ENCODE measurements at regions not wholly inside any gene's neighbourhood (a gene's known extent, or its start where the extent isn't known, plus 50 kb on each side); places are given as distances from the start of the nearest gene placed in this dataset.

DNA sequence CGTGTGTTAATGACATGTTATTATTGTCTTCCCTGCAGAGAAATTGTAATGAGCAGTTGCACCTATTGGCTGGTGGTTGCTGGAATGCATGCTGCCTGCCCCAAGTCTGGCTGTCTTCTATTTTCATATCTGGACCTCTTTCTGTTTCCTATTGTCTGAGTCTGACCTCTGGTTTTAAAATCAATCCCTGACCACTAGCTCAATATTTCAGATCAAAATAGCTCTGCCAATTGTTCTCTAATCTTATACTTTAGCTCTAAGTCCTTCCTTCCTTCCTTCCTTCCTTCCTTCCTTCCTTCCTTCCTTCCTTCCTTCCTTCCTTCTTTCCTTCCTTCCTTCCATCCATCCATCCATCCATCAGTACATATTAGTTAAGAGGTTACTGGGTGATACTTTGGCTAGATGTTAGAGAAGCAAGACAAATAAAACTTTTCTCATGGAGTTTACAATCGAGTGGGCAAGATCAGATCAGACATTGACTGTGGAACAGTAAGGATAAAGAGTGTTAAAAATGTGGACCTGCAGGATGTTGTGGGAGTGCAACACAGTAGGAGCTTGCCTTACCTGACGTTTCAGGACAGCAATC lies 417.1 kb downstream of the SOCS6 start (continued):
- TF ChIP-seq, protein P1, sequence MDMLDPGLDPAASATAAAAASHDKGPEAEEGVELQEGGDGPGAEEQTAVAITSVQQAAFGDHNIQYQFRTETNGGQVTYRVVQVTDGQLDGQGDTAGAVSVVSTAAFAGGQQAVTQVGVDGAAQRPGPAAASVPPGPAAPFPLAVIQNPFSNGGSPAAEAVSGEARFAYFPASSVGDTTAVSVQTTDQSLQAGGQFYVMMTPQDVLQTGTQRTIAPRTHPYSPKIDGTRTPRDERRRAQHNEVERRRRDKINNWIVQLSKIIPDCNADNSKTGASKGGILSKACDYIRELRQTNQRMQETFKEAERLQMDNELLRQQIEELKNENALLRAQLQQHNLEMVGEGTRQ (IDR thresholded peaks at IDR 0.05) = no peak
- TF ChIP-seq, protein P2, sequence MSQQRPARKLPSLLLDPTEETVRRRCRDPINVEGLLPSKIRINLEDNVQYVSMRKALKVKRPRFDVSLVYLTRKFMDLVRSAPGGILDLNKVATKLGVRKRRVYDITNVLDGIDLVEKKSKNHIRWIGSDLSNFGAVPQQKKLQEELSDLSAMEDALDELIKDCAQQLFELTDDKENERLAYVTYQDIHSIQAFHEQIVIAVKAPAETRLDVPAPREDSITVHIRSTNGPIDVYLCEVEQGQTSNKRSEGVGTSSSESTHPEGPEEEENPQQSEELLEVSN (IDR thresholded peaks at IDR 0.05; ENCODE audit: borderline replicate concordance, low read depth) = no peak
- TF ChIP-seq ZC3H11A (IDR thresholded peaks at IDR 0.05) = no peak
- TF ChIP-seq, protein P3, sequence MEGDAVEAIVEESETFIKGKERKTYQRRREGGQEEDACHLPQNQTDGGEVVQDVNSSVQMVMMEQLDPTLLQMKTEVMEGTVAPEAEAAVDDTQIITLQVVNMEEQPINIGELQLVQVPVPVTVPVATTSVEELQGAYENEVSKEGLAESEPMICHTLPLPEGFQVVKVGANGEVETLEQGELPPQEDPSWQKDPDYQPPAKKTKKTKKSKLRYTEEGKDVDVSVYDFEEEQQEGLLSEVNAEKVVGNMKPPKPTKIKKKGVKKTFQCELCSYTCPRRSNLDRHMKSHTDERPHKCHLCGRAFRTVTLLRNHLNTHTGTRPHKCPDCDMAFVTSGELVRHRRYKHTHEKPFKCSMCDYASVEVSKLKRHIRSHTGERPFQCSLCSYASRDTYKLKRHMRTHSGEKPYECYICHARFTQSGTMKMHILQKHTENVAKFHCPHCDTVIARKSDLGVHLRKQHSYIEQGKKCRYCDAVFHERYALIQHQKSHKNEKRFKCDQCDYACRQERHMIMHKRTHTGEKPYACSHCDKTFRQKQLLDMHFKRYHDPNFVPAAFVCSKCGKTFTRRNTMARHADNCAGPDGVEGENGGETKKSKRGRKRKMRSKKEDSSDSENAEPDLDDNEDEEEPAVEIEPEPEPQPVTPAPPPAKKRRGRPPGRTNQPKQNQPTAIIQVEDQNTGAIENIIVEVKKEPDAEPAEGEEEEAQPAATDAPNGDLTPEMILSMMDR (IDR thresholded peaks at IDR 0.05) = no peak

DNA sequence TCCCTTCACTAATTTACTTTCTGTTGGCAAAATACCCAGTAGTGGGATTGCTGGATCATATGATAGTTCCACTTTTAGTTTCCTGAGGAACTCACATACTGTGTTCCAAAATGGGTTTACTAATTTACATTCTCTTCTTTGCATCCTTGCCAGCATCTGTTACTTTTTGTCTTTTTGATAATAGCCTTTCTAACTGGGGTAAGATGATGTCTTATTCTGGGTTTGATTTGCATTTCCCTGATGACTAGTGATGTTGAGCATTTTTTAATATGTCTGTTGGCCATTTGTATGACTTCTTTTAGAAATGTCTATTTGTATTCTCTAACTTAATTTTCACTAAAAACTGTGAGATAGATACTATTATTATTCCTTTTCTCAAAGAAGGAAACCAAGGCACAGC lies 411.7 kb downstream of the SOCS6 start:
- ATAC-seq (no peak), FAIRE-seq (no peak), DNase-seq (ENCODE audit: low read depth in 1 of 2, low spot score in 1 of 2) (no peak)
- CTCF ChIA-PET = no interaction called here
- Histone ChIP-seq H3K27ac (no peak overlapping the region), H3K4me1 (no peaks in the 10 kb centered on the region), H3K4me2 (no peak overlapping the region), H3K9me3 (no peaks in the 10 kb centered on the region), H3K4me3 (no peak overlapping the region)
- POLR2A ChIA-PET = no interaction called here
- TF ChIP-seq CHD2 (IDR thresholded peaks at IDR 0.05; ENCODE audit: low read length, partially characterized antibody) = no peak

DNA sequence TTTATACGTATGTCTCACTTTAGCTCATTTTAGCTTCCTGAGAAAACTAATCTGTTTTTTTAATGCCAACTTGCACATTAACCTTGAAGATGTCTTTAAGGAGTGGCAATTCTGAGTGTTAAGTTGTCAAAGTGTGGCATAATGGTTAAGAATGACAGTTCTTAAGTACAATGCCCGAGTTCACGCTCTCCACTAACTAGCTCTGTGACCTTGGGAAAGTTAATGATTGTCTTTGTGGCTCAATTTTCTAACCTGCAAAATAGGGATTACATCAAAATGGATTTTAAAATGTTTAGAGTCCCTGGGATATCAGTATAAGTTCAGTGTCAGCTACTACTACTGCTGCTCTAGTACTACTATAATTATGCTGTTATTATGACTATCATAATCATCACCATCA lies 409.7 kb downstream of the SOCS6 start:
- no peaks in the 10 kb centered on the region for H3K9me3 ChIP-seq

More for the DNA sequence above, 409.7 kb downstream of the SOCS6 start:
- H3K4me3 ChIP-seq = no peak overlapping the region
- FAIRE-seq (no peak), DNase-seq (ENCODE audit: low read depth in 1 of 2, low spot score in 1 of 2) (no peak), ATAC-seq (no peak)
- ChIA-PET POLR2A (no interaction called here), CTCF (interaction anchor here (0.6 to 0.9 kb wide), 2 partner anchors 54 to 208 kb away, joined by 3 read pairs; no protein-coding TSS in a partner anchor)
- WGBS (ENCODE audit: missing lambda C conversion rate) = 37% methylated on average over 3 of the region's 3 CpGs
- H3K4me2 ChIP-seq = no peak overlapping the region
- no peak overlapping the region for H3K27ac ChIP-seq
- TF ChIP-seq TP53 (CRISPR knock-in tag; IDR thresholded peaks at IDR 0.05) (no peak), RNF2 (IDR thresholded peaks at IDR 0.05; ENCODE audit: borderline replicate concordance, low read depth) (no peak), ZC3H11A (IDR thresholded peaks at IDR 0.05) (no peak), CBX2 (IDR thresholded peaks at IDR 0.05; ENCODE audit: borderline replicate concordance, low read depth) (no peak), EHMT2 (IDR thresholded peaks at IDR 0.05; ENCODE audit: low read depth) (no peak), GATA3 (IDR thresholded peaks at IDR 0.05; ENCODE audit: borderline replicate concordance) (no peak), RAD21 (conservative IDR thresholded peaks at IDR 0.05 in 1 of 2, IDR thresholded peaks at IDR 0.05 in 1 of 2) (no peak), SMC3 (IDR thresholded peaks at IDR 0.05) (no peak), ZFP36 (IDR thresholded peaks at IDR 0.05; ENCODE audit: borderline replicate concordance, partially characterized antibody) (no peak), MYC (IDR thresholded peaks at IDR 0.05; ENCODE audit: borderline replicate concordance, low read length) (no peak)
- TF ChIP-seq, protein P1 (IDR thresholded peaks at IDR 0.05) = no peak
- TF ChIP-seq, protein P4, sequence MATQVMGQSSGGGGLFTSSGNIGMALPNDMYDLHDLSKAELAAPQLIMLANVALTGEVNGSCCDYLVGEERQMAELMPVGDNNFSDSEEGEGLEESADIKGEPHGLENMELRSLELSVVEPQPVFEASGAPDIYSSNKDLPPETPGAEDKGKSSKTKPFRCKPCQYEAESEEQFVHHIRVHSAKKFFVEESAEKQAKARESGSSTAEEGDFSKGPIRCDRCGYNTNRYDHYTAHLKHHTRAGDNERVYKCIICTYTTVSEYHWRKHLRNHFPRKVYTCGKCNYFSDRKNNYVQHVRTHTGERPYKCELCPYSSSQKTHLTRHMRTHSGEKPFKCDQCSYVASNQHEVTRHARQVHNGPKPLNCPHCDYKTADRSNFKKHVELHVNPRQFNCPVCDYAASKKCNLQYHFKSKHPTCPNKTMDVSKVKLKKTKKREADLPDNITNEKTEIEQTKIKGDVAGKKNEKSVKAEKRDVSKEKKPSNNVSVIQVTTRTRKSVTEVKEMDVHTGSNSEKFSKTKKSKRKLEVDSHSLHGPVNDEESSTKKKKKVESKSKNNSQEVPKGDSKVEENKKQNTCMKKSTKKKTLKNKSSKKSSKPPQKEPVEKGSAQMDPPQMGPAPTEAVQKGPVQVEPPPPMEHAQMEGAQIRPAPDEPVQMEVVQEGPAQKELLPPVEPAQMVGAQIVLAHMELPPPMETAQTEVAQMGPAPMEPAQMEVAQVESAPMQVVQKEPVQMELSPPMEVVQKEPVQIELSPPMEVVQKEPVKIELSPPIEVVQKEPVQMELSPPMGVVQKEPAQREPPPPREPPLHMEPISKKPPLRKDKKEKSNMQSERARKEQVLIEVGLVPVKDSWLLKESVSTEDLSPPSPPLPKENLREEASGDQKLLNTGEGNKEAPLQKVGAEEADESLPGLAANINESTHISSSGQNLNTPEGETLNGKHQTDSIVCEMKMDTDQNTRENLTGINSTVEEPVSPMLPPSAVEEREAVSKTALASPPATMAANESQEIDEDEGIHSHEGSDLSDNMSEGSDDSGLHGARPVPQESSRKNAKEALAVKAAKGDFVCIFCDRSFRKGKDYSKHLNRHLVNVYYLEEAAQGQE (IDR thresholded peaks at IDR 0.05) = no peak
- TF ChIP-seq, protein P5, sequence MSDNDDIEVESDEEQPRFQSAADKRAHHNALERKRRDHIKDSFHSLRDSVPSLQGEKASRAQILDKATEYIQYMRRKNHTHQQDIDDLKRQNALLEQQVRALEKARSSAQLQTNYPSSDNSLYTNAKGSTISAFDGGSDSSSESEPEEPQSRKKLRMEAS (IDR thresholded peaks at IDR 0.05) = no peak
- H3K4me1 ChIP-seq = no peaks in the 10 kb centered on the region
